Liver (tissue), 8 donors: ENCODE measurements at regions not wholly inside any gene's neighbourhood (a gene's known extent, or its start where the extent isn't known, plus 50 kb on each side); places are given as distances from the start of the nearest gene placed in this dataset.

ENCODE experiments used
- DNase-seq: peaks from one replicate; pipeline ENCODE4 v3.0.0-alpha.2; 2017; ENCODE audit warnings: low spot score
- H3K27ac ChIP-seq, 2 donors: one replicate each; pipeline ENCODE4 v1.7.0; 2013; ENCODE audit warnings: inconsistent platforms in 2 of 2, low read length in 2 of 2, control low read depth in 1 of 2, low read depth in 1 of 2, mild to moderate bottlenecking in 1 of 2
- H3K27me3 ChIP-seq, 4 donors: one replicate each; pipeline versions ENCODE4 v1.6.1 to v1.7.0; 2013; ENCODE audit warnings: low read length in 3 of 4, inconsistent platforms in 1 of 4, mild to moderate bottlenecking in 1 of 4, moderate library complexity in 1 of 4; ENCODE audit not compliant: control insufficient read depth in 4 of 4, insufficient read depth in 4 of 4
- H3K36me3 ChIP-seq, 4 donors: one replicate each; pipeline versions ENCODE4 v1.6.1 to v1.7.0; 2013; ENCODE audit warnings: low read length in 3 of 4, mild to moderate bottlenecking in 3 of 4, low read depth in 1 of 4, moderate library complexity in 1 of 4; ENCODE audit not compliant: control insufficient read depth in 4 of 4, insufficient read depth in 3 of 4
- H3K4me1 ChIP-seq, 4 donors: one replicate each; pipeline versions ENCODE4 v1.6.1 to v1.7.0; 2013; ENCODE audit warnings: low read length in 3 of 4, mild to moderate bottlenecking in 3 of 4, moderate library complexity in 1 of 4; ENCODE audit not compliant: control insufficient read depth in 4 of 4, insufficient read depth in 4 of 4
- H3K4me3 ChIP-seq, 3 donors: one replicate each; pipeline versions ENCODE4 v1.6.1 to v1.7.0; 2013; ENCODE audit warnings: low read length in 3 of 3, control low read depth in 1 of 3, low read depth in 1 of 3, mild to moderate bottlenecking in 1 of 3
- H3K9ac ChIP-seq, 2 donors: one replicate each; pipeline ENCODE4 v1.7.0; 2013; ENCODE audit warnings: low read length in 2 of 2, mild to moderate bottlenecking in 2 of 2, moderate library complexity in 2 of 2, control low read depth in 1 of 2, low read depth in 1 of 2
- H3K9me3 ChIP-seq, 4 donors: one replicate each; pipeline versions ENCODE4 v1.6.1 to v1.7.0; 2013; ENCODE audit warnings: low read length in 3 of 4; ENCODE audit not compliant: control insufficient read depth in 4 of 4
- ATF3 ChIP-seq: IDR thresholded peaks from 2 replicates; pipeline ENCODE4 v1.6.1; 2016; ENCODE audit warnings: antibody characterized with exemption
- CTCF ChIP-seq: fragments of 150-350 bp; IDR thresholded peaks from 2 replicates; pipeline ENCODE4 v1.5.1; 2017; ENCODE audit warnings: improper control_type of control experiment, low read depth, low read length; ENCODE audit not compliant: missing input control
- EGR1 ChIP-seq, 2 donors: IDR thresholded peaks; 2 replicates each; pipeline ENCODE4 v1.6.1; 2016 to 2018; ENCODE audit warnings: antibody characterized with exemption in 2 of 2, low read depth in 2 of 2
- FOXA1 ChIP-seq: IDR thresholded peaks from 2 replicates; pipeline ENCODE4 v1.6.1; 2016; ENCODE audit warnings: antibody characterized with exemption
- FOXA2 ChIP-seq: IDR thresholded peaks from 2 replicates; pipeline ENCODE4 v1.6.1; 2016; ENCODE audit warnings: antibody characterized with exemption
- GABPA ChIP-seq, 2 donors: IDR thresholded peaks in 1 of 2; conservative IDR thresholded peaks in 1 of 2; 2 replicates each; pipeline ENCODE4 v1.6.1; 2016; ENCODE audit warnings: antibody characterized with exemption in 2 of 2, mild to moderate bottlenecking in 1 of 2, moderate library complexity in 1 of 2
- HNF4A ChIP-seq, 2 donors: conservative IDR thresholded peaks; 2 replicates each; pipeline ENCODE4 v1.6.1; 2016; ENCODE audit warnings: antibody characterized with exemption in 2 of 2, mild to moderate bottlenecking in 2 of 2
- HNF4G ChIP-seq: IDR thresholded peaks from 2 replicates; pipeline ENCODE4 v1.6.1; 2016; ENCODE audit warnings: antibody characterized with exemption
- JUND ChIP-seq, 2 donors: IDR thresholded peaks; 2 replicates each; pipeline ENCODE4 v1.6.1; 2016; ENCODE audit warnings: antibody characterized with exemption in 2 of 2
- MAX ChIP-seq: IDR thresholded peaks from 2 replicates; pipeline ENCODE4 v1.6.1; 2016; ENCODE audit warnings: antibody characterized with exemption
- NR2F2 ChIP-seq: IDR thresholded peaks from 2 replicates; pipeline ENCODE4 v1.6.1; 2016; ENCODE audit warnings: antibody characterized with exemption
- RAD21 ChIP-seq, 2 donors: IDR thresholded peaks; 2 replicates each; pipeline ENCODE4 v1.6.1; 2016; ENCODE audit warnings: antibody characterized with exemption in 2 of 2, mild to moderate bottlenecking in 2 of 2
- REST ChIP-seq: IDR thresholded peaks from 2 replicates; pipeline ENCODE4 v1.6.1; 2016; ENCODE audit warnings: antibody characterized with exemption, mild to moderate bottlenecking
- RXRA ChIP-seq, 2 donors: IDR thresholded peaks; 2 replicates each; pipeline ENCODE4 v1.6.1; 2017 to 2018; ENCODE audit warnings: antibody characterized with exemption in 2 of 2, mild to moderate bottlenecking in 1 of 2
- SP1 ChIP-seq: IDR thresholded peaks from 2 replicates; pipeline ENCODE4 v1.6.1; 2018; ENCODE audit warnings: antibody characterized with exemption, mild to moderate bottlenecking
- TAF1 ChIP-seq: conservative IDR thresholded peaks from 2 replicates; pipeline ENCODE4 v1.6.1; 2016; ENCODE audit warnings: antibody characterized with exemption, mild to moderate bottlenecking
- YY1 ChIP-seq: IDR thresholded peaks from 2 replicates; pipeline ENCODE4 v1.6.1; 2016; ENCODE audit warnings: antibody characterized with exemption, mild to moderate bottlenecking
- ZBTB33 ChIP-seq: IDR thresholded peaks from 2 replicates; pipeline ENCODE4 v1.6.1; 2016; ENCODE audit warnings: antibody characterized with exemption
- WGBS: extraction: QIAGEN DNeasy Blood & Tissue Kit; methylation state at CpG from one replicate; pipeline ENCODE4 v1.1.7; 2013; 5-methylcytosine and 5-hydroxymethylcytosine counted together
- donor health status: healthy.
- donor health status: healthy.
- donor health status: healthy.
- donor health status: healthy.
- donor health status: healthy.

- TF ChIP-seq REST (no peak), TAF1 (no peak), RAD21 (IDR thresholded peaks at IDR 0.05) (no peak)
Measured at GRCh38 chr1:118821801-118822200, 166.3 kb downstream of the TBX15 start (continued).

GRCh38 chr1:118820864-118821263 is 167.3 kb downstream of the TBX15 start:
- H3K36me3 ChIP-seq: no peaks in the 10 kb centered on the region
- no peaks in the 10 kb centered on the region for H3K27me3 ChIP-seq
- no peaks in the 10 kb centered on the region for H3K9me3 ChIP-seq
- WGBS: 92% methylated on average over 1 of the region's 1 CpG
- DNase-seq: no peak
- no peak overlapping the region for H3K9ac ChIP-seq
- no peak overlapping the region for H3K27ac ChIP-seq
- no peak overlapping the region for H3K4me3 ChIP-seq
- peaks cover 0 to 7% (median 0%) of the 10 kb centered on the region in 4 donors for H3K4me1 ChIP-seq
- no peak for TF ChIP-seq TAF1
- TF ChIP-seq NR2F2: no peak
- TF ChIP-seq HNF4G: no peak

GRCh38 chr1:118815909-118816308 is 172.2 kb downstream of the TBX15 start:
- Histone ChIP-seq H3K36me3 (no peaks in the 10 kb centered on the region), H3K9me3 (no peaks in the 10 kb centered on the region), H3K4me1 (peaks cover 0 to 11% (median 0%) of the 10 kb centered on the region in 4 donors), H3K27ac (peak overlapping the region; percentile 77 to 93), H3K4me3 (no peak overlapping the region), H3K27me3 (no peaks in the 10 kb centered on the region), H3K9ac (no peak overlapping the region)
- no peak for DNase-seq
- WGBS: 17% methylated on average over 2 of the region's 2 CpGs
- TF ChIP-seq ZBTB33: peak; percentile 60
- TF ChIP-seq HNF4G: peak; percentile 59
- TF ChIP-seq EGR1 (IDR thresholded peaks at IDR 0.05; ENCODE audit: low read depth in 2 of 2): no peak
- TF ChIP-seq GABPA (IDR thresholded peaks at IDR 0.05 in 1 of 2, conservative IDR thresholded peaks at IDR 0.05 in 1 of 2): peak in 1 of 2 donors; percentile 76
- no peak for TF ChIP-seq FOXA1
- TF ChIP-seq SP1: peak; percentile 85
- no peak for TF ChIP-seq CTCF
- TF ChIP-seq REST: peak; percentile 57
- TF ChIP-seq YY1: peak; percentile 80
- peak; percentile 60 to 88 for TF ChIP-seq JUND (IDR thresholded peaks at IDR 0.05)
- peak; percentile 44 for TF ChIP-seq MAX
- TF ChIP-seq ATF3: peak; percentile 50
- peak; percentile 86 to 94 for TF ChIP-seq HNF4A (conservative IDR thresholded peaks at IDR 0.05)
- peak; percentile 15 for TF ChIP-seq NR2F2
- no peak for TF ChIP-seq FOXA2
- TF ChIP-seq RXRA (IDR thresholded peaks at IDR 0.05): peak; percentile 83 to 87
- TF ChIP-seq RAD21 (IDR thresholded peaks at IDR 0.05): peak; percentile 30 to 40
- no peak for TF ChIP-seq TAF1
